ENCODE measurements at regions not wholly inside any gene's neighbourhood (a gene's known extent, or its start where the extent isn't known, plus 50 kb on each side); places are given as distances from the start of the nearest gene placed in this dataset.
A peak's percentile ranks its signal among the peaks of the same experiment; 100 is the strongest.

GRCh38 chr9:81489046-81489445 is 200.3 kb downstream of the TLE1 start:
- DNase-seq (ENCODE audit: low read depth): no peak

GRCh38 chr9:81480828-81481604 is 208.3 kb downstream of the TLE1 start:
- no peak for DNase-seq (ENCODE audit: low read depth)

- no peak for DNase-seq (ENCODE audit: low read depth)
Measured at GRCh38 chr9:81479573-81479972, 209.8 kb downstream of the TLE1 start.

GRCh38 chr9:81477669-81478068 is 211.7 kb downstream of the TLE1 start:
- DNase-seq (ENCODE audit: low read depth): no peak

- no peak for DNase-seq (ENCODE audit: low read depth)
Measured at GRCh38 chr9:81476813-81477490, 212.4 kb downstream of the TLE1 start.

- DNase-seq (ENCODE audit: low read depth): no peak
Measured at GRCh38 chr9:81474792-81475191, 214.6 kb downstream of the TLE1 start.

- no peak for DNase-seq (ENCODE audit: low read depth)
Measured at GRCh38 chr9:81474125-81474524, 215.2 kb downstream of the TLE1 start.

GRCh38 chr9:81473708-81474107 is 215.6 kb downstream of the TLE1 start:
- DNase-seq (ENCODE audit: low read depth): no peak

- no peak for DNase-seq (ENCODE audit: low read depth)
Measured at GRCh38 chr9:81473206-81473605, 216.1 kb downstream of the TLE1 start.

- no peak for DNase-seq (ENCODE audit: low read depth)
Measured at GRCh38 chr9:81472701-81473100, 216.6 kb downstream of the TLE1 start.

- DNase-seq (ENCODE audit: low read depth): no peak
Measured at GRCh38 chr9:81470864-81471263, 218.5 kb downstream of the TLE1 start.

- DNase-seq (ENCODE audit: low read depth): no peak
Measured at GRCh38 chr9:81468084-81468595, 221.2 kb downstream of the TLE1 start.

- no peak for DNase-seq (ENCODE audit: low read depth)
Measured at GRCh38 chr9:81466981-81467380, 222.4 kb downstream of the TLE1 start.

GRCh38 chr9:81465468-81466011 is 223.8 kb downstream of the TLE1 start:
- no peak for DNase-seq (ENCODE audit: low read depth)

- no peak for DNase-seq (ENCODE audit: low read depth)
Measured at GRCh38 chr9:81462801-81463200, 226.5 kb downstream of the TLE1 start.

GRCh38 chr9:81461196-81461595 is 228.2 kb downstream of the TLE1 start:
- peak; percentile 71 for DNase-seq (ENCODE audit: low read depth)

- DNase-seq (ENCODE audit: low read depth): no peak
Measured at GRCh38 chr9:81460693-81461092, 228.7 kb downstream of the TLE1 start.

GRCh38 chr9:81459591-81459990 is 229.8 kb downstream of the TLE1 start:
- DNase-seq (ENCODE audit: low read depth): no peak

- DNase-seq (ENCODE audit: low read depth): peak; percentile 92
Measured at GRCh38 chr9:81456431-81457006, 232.8 kb downstream of the TLE1 start.

- DNase-seq (ENCODE audit: low read depth): no peak
Measured at GRCh38 chr9:81455462-81456219, 233.7 kb downstream of the TLE1 start.

- no peak for DNase-seq (ENCODE audit: low read depth)
Measured at GRCh38 chr9:81445331-81445921, 243.9 kb downstream of the TLE1 start.
